Sciatic nerve (tissue), 2 donors: ENCODE measurements at regions not wholly inside any gene's neighbourhood (a gene's known extent, or its start where the extent isn't known, plus 50 kb on each side); places are given as distances from the start of the nearest gene placed in this dataset.
"Not testable (repeated sequence)": the region's sequence is repeated elsewhere in the genome, so short reads cannot be mapped to it uniquely, and the experiment has no call there.

Experiments used
- ATAC-seq: fragments of 200-7000 bp; cut with Tn5 transposase; one replicate; pipeline ENCODE4 v1.9.1; 2020; ENCODE audit warnings: mild to moderate bottlenecking, moderate library complexity
- DNase-seq: peaks from one replicate; pipeline ENCODE4 v3.0.0-alpha.2; 2020; ENCODE audit warnings: low spot score
- intact Hi-C: fragments of 100-400 bp; cut with DNase I; formaldehyde crosslinking; loops from one replicate; pipeline ENCODE4 v1.14.2; 2022
- donor health status: DM: no; HTN: no; CAD: no.
- donor health status: DM: no; HTN: no; CAD: no.

DNA sequence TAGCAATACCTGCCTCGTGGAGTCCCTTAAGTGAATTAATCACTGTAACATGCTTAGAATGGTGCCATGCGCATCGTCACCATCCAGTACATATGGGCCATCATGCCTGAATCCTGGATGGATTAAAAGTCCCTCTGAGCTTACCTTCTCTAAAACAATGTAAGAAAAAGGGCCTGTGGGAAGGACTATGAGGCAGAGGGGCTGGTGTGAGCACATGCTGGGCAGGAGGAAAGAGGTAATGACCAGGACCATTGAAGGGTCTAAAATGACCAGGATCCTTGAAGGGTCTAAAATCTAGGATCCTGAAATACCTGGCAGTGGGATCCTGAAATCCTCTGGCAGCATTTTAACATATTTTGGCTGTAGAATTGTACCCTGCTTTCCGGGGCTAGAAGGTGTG is 156.2 kb downstream of the KCNJ18 start:
- intact Hi-C loops, ATAC-seq: not testable (repeated sequence)

DNA sequence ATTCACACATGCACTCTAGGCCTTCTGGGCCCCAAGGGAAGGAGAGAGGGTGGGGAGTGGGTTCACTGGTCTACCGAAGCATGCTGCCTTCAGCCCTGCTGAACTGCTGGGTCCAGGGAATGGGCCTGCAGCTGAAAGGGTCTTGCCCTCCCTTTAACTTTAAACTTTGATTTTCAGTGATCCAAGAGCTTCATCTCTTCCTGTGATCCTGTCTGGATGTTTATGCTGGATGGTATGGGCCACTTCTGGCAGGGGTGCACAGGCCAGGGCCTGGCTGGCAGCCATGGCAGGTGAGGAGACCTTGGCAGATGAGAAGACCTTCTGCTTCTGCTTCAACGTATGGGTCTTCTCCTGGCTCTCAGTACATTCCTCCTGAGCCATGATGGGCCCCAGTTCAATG is 156.7 kb downstream of the KCNJ18 start:
- DNase-seq, intact Hi-C loops, ATAC-seq: not testable (repeated sequence)

More for the DNA sequence above, 156.2 kb downstream of the KCNJ18 start:
- DNase-seq, result not testable (repeated sequence)

DNA sequence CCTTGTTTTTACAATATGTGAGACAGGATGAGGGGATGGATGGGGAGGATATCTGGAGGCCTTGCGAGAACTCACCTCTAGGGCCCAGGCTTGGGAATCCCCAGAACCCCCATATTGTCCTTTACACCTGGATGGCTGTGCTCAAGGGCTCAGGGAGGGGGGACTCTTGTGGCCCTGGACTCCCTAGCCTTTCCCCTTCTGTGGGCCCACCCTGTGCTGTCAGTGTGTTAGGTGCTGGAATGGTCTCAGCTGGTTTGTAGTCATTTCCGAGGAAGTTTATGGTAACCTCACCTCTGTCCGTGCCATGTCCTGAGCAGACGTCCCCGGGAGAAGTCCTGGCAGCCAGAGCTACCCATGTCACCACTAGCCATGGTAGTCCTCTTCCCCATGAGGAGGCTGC is 158.3 kb downstream of the KCNJ18 start:
- DNase-seq, intact Hi-C loops, ATAC-seq: not testable (repeated sequence)
